GM13976 (cell line): ENCODE measurements at regions not wholly inside any gene's neighbourhood (a gene's known extent, or its start where the extent isn't known, plus 50 kb on each side); places are given as distances from the start of the nearest gene placed in this dataset.
"Not testable (repeated sequence)": the region's sequence is repeated elsewhere in the genome, so short reads cannot be mapped to it uniquely, and the experiment has no call there.

Experiments used
- DNase-seq: peaks from one replicate; pipeline ENCODE4 v3.0.0; 2012; ENCODE audit warnings: low spot score
- in situ Hi-C: fragments of 300-500 bp; cut with MboI; formaldehyde crosslinking; loops from one replicate; pipeline ENCODE4 v1.12.0; 2022; ENCODE audit warnings: low sequenced_read_pairs, mixed read lengths, inconsistent platforms; ENCODE audit not compliant: unreplicated experiment
- TF ChIP-seq, protein P1 (sequence below): IDR thresholded peaks from 2 replicates; pipeline ENCODE4 v1.5.1; 2012; ENCODE audit warnings: borderline replicate concordance, mild to moderate bottlenecking; ENCODE audit not compliant: insufficient read depth; ENCODE audit errors: extremely low read depth, missing control alignments, control extremely low read depth

- DNase-seq: no peak
- in situ Hi-C loops: no loop called here
- TF ChIP-seq, protein P1, sequence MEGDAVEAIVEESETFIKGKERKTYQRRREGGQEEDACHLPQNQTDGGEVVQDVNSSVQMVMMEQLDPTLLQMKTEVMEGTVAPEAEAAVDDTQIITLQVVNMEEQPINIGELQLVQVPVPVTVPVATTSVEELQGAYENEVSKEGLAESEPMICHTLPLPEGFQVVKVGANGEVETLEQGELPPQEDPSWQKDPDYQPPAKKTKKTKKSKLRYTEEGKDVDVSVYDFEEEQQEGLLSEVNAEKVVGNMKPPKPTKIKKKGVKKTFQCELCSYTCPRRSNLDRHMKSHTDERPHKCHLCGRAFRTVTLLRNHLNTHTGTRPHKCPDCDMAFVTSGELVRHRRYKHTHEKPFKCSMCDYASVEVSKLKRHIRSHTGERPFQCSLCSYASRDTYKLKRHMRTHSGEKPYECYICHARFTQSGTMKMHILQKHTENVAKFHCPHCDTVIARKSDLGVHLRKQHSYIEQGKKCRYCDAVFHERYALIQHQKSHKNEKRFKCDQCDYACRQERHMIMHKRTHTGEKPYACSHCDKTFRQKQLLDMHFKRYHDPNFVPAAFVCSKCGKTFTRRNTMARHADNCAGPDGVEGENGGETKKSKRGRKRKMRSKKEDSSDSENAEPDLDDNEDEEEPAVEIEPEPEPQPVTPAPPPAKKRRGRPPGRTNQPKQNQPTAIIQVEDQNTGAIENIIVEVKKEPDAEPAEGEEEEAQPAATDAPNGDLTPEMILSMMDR: no peak
Observed at GRCh38 chr12:17296882-17297281, 690.9 kb upstream of the LMO3 start.

- TF ChIP-seq, protein P1: no peak
- no peak for DNase-seq
- in situ Hi-C loops: no loop called here
Observed at GRCh38 chr12:17286874-17287273, 680.9 kb upstream of the LMO3 start.

DNA sequence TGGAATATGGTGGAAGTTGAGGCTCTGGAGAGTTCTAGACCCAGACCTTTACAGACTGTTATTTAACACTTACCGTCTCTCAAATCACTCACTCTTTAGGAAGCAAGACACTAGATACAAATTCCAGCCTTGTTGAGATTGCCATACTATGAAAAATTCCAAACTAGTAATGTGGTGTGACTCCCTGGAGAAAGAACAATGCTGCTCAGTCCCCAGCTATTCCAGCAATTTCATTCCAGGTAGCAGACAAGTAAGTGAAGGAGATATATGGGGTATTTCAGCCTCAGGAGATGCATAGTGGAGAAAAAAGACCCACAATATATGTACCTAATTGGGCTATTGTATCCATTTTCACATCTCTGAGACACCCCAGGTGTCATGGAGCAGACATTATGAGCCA is 678.9 kb upstream of the LMO3 start:
- DNase-seq: no peak
- in situ Hi-C loops: no loop called here
- TF ChIP-seq, protein P1: no peak

DNA sequence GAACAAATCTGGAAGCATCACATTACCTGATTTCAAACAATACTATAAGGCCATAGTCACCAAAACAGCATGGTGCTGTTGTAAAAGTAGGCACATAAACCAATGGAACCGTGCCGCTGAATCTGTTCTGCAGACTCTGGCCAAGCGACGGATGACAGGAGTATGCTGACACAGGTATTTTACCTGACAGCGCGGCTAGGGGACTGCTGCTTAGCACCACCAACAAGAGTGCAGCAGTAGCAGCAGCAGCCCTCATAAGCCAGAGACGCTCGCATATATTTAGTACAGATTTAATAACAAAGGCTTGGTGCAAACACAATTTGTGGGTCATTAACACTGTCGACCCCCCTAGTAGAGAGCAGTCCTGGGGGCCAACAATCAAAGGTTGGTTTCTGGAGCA is 677.6 kb upstream of the LMO3 start:
- in situ Hi-C loops: no loop called here
- no peak for DNase-seq
- TF ChIP-seq, protein P1: no peak

- in situ Hi-C loops, DNase-seq: not testable (repeated sequence)
Observed at GRCh38 chr12:17282169-17282568, 676.2 kb upstream of the LMO3 start.

- DNase-seq: no peak
- TF ChIP-seq, protein P1: no peak
- in situ Hi-C loops: no loop called here
Observed at GRCh38 chr12:17278946-17279345, 673.0 kb upstream of the LMO3 start.

GRCh38 chr12:17276196-17276595 is 670.2 kb upstream of the LMO3 start:
- TF ChIP-seq, protein P1: no peak
- no peak for DNase-seq
- in situ Hi-C loops: no loop called here
